Tongue (tissue), 1 donor: ENCODE measurements at regions not wholly inside any gene's neighbourhood (a gene's known extent, or its start where the extent isn't known, plus 50 kb on each side); places are given as distances from the start of the nearest gene placed in this dataset.
"Not testable (repeated sequence)": the region's sequence is repeated elsewhere in the genome, so short reads cannot be mapped to it uniquely, and the experiment has no call there.

Experiments
- DNase-seq: peaks from one replicate; pipeline ENCODE4 v3.0.0-alpha.2; 2015

DNA sequence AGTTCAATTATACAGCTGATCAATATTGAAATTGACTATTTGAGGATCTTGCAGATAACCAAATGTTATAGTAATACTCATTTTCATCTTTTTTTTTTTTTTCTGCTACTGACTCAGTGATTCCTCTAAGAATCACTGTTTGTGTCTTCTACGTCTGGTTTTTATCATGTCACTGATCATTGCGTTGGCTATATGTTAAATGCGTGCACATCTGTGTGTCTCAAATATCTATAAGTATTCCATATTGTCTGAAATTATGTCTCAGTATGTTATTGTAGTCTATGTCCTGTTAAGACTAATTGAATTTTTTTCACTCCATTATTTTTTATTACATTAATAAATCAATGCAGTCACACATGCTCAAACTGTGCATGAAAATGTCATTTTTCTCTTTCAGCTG is 200.5 kb downstream of the PCDH20 start:
- DNase-seq, result no peak

GRCh38 chr13:61214551-61214950 is 201.1 kb downstream of the PCDH20 start:
- no peak for DNase-seq

DNA sequence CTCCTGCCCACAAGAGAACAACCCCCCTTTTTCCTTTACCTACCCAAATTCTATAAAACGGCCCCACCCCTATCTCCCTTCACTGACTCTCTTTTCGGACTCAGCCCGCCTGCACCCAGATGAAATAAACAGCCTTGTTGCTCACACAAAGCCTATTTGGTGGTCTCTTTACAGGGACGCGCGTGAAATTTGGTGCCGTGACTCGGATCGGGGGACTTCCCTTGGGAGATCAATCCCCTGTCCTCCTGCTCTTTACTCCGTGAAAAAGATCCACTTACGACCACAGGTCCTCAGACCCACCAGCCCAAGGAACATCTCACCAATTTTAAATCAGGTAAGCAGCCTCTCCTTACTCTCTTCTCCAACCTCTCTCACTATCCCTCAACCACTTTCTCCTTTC is 209.8 kb downstream of the PCDH20 start:
- not testable (repeated sequence) for DNase-seq

- no peak for DNase-seq
Measured at GRCh38 chr13:61204025-61204424, 211.6 kb downstream of the PCDH20 start.

DNA sequence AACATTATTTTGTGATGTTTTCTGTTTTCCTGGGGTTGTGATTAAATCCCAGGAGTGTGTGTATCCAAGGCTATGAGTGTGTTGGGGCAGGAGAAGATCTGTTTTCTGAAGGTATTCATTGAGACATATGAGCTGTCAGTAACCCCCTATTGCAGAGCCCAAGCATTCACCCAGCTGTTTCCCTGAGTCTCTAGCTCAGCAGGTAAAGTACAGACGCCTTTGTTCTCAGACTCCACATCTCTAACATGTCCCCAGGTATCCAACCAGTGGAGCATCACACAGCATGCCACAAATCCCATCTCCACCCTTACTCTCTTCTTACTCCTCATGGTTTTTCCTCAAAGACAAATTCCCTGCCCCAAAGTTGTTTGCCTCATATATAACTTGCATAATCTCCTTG is 213.6 kb downstream of the PCDH20 start:
- no peak for DNase-seq

- no peak for DNase-seq
Measured at GRCh38 chr13:61192826-61193225, 222.8 kb downstream of the PCDH20 start.

DNA sequence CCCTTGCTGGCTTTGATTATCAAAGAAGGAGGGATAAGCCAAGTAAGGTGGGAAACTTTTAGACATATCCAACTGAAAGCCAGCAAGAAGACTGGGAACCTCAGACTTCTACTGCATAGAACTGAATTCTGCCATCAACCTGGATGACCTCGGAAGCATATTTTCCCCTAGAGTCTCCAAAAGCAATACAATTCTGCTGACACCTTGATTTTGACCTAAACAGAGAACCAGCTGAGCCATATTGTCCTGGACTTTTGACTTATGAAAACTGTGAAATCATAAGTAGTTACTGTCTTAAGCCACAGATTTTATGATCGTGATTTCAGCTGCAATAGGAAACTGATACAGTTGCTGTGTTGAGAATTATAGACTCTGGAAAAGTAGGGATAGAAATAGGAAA is 227.6 kb downstream of the PCDH20 start:
- DNase-seq, result no peak

DNA sequence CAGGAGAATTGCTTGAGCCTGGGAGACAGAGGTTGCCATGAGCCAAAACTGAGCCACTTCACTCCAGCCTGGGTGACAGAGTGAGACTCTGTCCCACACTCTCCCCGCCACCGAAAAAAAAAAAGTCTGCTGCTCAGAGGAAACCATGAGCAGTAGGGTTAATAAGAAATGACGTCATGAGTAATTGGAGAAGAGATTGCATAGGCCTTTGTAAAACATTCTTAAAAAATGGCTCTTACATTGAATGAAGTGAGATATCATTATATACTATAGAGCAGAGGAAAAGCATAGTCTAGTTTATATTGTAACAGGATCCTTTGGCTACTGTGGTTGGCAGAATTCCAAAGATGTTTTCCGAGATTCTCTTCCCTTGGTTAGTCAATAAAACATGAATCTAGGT is 228.2 kb downstream of the PCDH20 start:
- DNase-seq, result no peak

GRCh38 chr13:61183670-61184069 is 232.0 kb downstream of the PCDH20 start:
- no peak for DNase-seq

- DNase-seq, result no peak
Measured at GRCh38 chr13:61180234-61180633, 235.4 kb downstream of the PCDH20 start.

GRCh38 chr13:61179741-61180140 is 235.9 kb downstream of the PCDH20 start:
- DNase-seq, result peak; percentile 41

DNA sequence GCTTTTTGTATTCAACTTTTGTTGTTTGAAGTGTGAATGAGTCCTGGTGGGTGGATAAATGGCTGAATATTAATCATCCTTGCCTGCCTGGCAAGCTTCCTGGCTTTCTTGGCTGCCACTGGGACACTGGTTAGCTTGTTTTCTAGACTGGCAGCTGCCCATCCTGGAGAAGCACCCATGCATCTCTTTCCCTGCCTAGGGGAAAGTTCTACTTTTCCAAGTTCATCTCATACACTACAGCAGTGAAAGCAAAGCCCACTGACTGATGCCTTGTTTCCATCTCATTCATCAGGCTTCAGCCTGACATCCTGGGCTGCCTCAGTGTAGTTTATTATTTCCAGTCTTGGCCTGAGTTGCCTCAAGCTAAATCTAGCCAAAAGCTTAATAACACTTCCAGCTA is 244.8 kb downstream of the PCDH20 start:
- DNase-seq, result peak; percentile 5

- peak; percentile 7 for DNase-seq
Measured at GRCh38 chr13:61162636-61163035, 253.0 kb downstream of the PCDH20 start.

DNA sequence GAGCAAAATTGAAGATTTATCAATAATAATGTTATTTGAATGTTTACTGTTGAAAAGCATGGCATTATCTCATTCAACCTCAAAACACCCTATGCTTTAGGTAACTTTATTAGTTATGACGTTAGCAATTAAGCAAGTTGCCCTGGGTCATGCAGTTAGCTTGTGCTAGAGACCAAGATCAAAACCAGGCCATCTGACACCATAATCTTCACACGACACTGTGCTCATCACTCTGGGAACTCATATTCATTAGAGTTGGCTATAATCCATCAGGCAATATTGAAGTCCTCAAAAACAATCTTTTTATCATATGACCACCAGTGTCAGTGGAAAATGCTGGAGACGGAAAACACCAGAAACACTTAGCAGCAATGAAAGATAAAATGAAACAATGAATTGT is 253.5 kb downstream of the PCDH20 start:
- DNase-seq, result no peak

DNA sequence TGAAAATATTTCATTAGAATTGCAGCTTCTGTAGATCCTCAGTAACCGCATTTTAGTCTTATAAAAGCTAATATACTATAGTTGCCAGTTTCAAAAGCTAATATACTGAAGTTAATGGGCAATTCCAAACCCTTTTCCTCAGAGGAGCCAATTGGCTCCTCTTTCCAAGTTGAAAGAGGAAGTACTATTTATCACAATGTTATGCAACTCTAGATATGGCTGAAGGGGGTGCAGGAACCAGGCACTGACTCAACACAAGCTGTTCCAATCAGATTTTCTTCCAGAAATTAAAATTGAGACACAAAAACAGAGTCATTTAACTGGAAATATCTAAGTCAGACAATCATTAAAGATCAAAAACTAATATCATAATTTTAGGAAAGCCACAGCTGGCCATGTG is 258.9 kb downstream of the PCDH20 start:
- no peak for DNase-seq

DNA sequence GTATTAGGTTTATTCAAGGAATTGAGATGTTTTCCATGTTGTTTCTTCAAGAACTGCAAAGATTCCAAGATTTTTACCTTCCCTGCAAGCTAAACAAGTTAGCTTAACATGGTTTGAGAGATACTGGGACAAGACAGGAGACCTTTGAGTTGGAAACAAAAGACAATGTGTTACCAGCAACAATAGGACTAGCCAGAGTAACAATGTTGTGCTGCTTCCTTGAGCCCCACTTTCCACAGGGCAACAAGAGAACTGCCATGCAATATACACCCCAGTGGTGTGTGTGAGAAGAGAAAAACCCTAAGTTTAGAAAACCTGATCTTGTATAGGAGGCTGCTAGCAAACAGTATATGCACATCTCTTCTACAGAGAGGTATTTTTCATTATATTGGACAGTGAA is 264.6 kb downstream of the PCDH20 start:
- no peak for DNase-seq

GRCh38 chr13:61149331-61149730 is 266.3 kb downstream of the PCDH20 start:
- DNase-seq, result no peak

GRCh38 chr13:61148691-61149315 is 266.8 kb downstream of the PCDH20 start:
- DNase-seq, result no peak

DNA sequence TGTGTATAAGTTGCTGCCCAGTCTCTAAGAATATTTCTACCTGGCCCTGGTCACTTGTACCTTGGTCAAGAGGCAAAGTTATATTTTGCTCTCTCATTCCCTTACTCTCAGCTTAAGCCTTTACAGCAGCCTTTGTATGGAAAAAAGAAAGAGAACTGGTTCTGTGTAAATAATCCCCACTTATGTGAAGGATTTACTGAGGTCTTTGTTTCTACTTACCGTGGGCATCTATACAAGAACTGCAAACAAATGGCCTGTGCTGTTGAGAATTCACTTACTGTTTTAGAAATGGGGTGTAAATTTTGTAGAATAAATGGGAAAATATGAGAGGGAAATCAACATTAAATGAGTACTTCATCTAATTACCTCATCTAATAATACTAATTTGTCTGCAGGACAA is 267.4 kb downstream of the PCDH20 start:
- DNase-seq, result no peak

DNA sequence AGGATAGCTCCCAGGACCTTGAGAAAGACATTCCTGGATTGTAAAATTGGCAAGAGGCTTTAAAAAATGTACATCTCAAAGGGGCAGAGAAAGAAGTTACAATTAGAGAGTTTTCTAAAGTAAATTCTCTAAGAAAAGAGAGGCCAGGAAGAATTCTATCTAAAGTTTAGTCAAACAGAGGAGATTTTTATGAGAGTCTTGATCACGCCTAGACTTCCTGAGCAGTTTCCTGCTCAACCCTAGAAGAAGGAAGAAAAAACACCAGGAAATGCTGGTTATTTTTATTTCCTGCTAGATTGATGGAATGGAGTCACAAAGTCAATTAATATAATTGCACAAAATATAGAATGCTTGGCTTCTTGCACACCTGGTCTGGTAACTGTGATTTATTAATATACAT is 269.1 kb downstream of the PCDH20 start:
- DNase-seq, result no peak

- DNase-seq, result no peak
Measured at GRCh38 chr13:61146158-61146557, 269.5 kb downstream of the PCDH20 start.

DNA sequence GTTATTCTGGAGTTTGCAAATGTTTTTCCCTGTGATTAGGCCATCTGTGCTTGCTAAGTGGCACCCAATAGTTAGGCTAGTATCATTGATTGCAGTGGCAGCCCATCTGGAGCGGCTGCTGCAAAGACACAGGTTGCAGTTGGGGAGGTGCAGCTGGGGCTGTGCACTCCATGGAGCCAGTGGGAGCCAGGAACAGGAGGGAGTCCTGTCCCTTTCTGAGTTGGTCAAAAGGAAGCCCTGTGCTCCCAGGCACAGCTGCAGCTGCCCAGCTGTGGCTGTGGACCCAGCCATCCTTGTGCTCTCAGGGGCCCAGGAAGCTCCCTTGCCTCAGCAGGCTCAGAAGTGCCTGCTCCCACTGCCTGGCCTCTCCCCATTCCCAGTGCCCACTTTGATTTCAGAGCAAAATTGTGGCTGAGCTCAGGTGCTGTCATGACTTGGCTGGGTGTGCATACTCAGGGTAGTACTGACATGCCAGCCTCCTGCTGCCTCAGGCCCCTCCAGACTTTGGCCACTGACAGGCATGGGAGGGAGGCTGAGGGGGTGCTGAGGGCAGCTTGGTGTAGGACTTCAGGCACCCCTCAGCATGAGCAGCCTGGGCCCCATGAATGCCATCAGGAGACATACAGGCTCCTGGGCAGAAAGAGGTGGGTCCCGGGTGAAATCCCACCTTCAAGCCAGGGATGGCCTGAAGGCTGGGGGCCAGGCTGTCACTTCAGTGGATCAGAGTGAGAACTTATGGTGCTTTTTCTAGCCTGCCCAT is 270.6 kb downstream of the PCDH20 start:
- DNase-seq, result no peak

- DNase-seq, result no peak
Measured at GRCh38 chr13:61144301-61144700, 271.3 kb downstream of the PCDH20 start.

DNA sequence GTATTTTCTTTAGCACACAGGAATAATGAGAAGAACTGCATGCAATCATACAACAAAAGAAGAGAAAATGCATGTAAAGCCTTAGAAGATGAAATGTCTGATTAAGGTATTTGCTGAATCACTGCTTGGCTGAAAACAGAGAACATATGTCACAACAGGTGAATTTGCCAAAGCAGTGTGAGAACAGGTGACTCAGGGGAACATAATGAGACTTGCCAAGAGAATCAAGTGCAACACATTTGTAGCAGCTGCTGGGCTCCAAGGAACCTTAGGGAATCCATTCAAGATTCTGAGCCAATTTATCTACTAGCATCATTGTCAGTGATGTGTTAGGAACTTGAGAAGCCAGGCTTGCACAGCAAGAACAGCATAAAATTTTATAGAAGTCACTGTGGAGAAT is 273.1 kb downstream of the PCDH20 start:
- DNase-seq, result peak; percentile 71
